HS-5 (cell line): ENCODE measurements at regions not wholly inside any gene's neighbourhood (a gene's known extent, or its start where the extent isn't known, plus 50 kb on each side); places are given as distances from the start of the nearest gene placed in this dataset.

Experiments used
- DNase-seq: peaks from one replicate; pipeline ENCODE4 v3.0.0-alpha.2; 2012; ENCODE audit warnings: low read depth

- no peak for DNase-seq
Observed at GRCh38 chr7:155360495-155361345, 63.0 kb downstream of the INSIG1 start.

GRCh38 chr7:155361346-155361680 is 63.6 kb downstream of the INSIG1 start:
- DNase-seq, result no peak

DNA sequence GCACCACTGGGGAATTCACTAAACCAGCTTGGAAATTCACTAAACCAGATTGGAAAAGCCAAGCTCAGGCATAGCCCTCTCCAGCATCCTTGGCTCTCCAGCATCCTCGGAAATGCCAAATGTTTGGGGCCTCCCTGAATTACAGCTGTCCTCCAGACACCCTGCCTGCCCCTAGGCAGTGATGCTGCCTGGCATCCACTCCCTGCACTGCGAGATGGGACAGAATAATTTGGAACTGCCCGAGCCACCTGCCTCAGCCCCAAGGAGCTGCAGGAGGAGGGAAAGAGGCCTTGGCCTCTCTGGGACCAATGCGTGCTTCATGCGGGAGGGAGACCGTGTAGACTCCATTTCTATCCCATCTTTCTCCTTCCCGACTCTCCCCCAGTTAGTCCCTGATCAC is 64.3 kb downstream of the INSIG1 start:
- no peak for DNase-seq

- DNase-seq, result no peak
Observed at GRCh38 chr7:155362380-155363145, 64.9 kb downstream of the INSIG1 start.

- no peak for DNase-seq
Observed at GRCh38 chr7:155363146-155363539, 65.5 kb downstream of the INSIG1 start.

DNA sequence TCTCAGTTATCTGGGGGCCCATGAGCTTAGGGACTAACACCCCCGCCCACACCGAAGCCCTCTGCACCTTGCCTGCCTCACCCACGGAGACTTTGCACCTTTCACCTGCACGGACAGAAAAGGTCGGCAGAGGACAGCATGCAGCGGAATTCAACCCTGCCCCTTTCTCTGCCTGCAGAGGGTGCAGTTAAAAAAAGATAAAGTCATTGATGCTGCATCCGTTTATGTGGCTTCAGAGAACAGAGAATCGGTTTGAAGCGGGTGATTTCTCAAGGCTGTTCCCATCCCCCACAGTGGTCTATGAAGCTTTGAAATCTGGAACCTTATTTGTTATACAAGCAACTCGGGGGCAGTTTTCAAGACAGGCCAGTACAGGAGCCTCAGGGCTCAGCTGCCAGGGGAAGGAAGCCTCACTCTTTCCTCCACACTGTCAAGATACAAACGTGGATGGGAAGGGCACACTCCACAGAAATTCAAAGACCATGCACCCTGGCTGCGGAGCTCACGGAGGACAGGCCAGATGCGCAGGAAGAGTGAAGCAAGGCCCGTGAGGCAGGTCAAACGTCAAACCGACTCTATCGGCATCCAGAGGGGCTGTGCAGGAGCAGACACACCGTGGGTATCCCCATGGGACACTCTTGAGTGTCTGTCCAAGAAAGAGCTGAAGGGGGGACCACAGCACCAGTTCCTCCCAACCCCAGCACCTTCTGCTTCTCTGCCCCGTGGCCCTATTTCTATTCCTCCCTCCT is 66.3 kb downstream of the INSIG1 start:
- DNase-seq, result no peak

GRCh38 chr7:155365146-155365874 is 67.6 kb downstream of the INSIG1 start:
- DNase-seq, result no peak

DNA sequence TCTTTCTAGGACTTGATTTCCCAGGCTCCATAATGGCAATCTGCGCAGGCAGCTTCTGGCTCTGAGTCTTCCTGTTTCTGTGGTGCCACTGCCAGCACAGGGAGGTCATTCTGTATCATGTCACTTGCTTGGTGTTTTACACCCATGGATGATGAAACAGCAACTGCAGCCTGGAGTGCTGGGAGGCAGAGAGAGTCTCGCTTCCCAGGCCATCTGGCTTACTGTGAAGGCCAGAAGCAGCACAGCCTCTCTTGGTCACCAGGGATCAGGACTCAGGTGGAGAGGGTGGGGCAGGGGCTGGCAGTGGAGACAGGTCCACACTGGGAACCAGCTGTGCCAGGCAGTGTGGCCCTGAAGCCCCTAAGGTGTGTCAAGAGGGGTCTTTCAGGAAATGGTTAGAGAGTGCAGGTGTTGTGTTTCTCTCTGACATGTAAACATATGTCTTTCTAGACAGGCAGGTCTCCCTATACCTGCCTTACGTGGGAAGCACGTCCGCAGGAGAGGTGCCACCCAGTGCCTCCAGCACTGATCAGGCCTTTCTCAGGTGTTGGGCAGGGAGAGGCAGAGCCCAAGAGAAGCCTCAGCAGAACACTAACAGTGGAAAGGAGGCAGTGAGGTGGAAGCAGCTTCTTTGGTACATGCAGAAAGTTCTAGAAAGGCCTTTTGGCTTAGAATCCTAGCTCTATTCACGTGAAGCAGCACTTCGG is 71.4 kb downstream of the INSIG1 start:
- no peak for DNase-seq

GRCh38 chr7:155369766-155370165 is 72.1 kb downstream of the INSIG1 start:
- no peak for DNase-seq

DNA sequence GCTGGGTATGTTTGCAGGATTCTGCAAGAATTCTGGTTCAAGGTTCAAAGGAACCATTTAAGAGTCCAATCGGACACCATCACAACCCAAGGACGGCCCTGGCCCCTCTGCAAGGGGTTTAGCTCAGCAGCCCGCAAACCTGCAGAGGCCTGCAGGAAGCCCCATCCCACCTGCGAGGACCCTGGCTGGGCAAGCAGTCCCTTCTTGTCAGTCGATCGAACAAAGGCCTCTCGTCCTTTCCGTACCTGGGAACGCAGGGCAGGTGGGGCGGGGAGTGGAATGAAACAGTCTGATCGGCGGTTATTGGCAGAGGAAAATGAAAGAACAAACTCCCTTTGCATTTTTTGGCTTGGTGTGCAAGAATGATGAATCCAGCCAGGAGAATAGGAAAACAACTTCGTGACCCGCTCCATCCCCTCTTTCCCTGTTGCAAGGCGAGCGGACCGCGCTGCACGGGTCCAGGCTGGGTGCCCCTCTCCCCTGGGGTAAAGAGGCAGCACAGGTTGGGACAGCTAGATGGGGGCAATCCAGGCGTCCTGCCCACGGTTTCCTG is 73.7 kb downstream of the INSIG1 start:
- no peak for DNase-seq

- DNase-seq, result no peak
Observed at GRCh38 chr7:155371884-155372781, 74.5 kb downstream of the INSIG1 start.

GRCh38 chr7:155372782-155373358 is 75.2 kb downstream of the INSIG1 start:
- no peak for DNase-seq

- no peak for DNase-seq
Observed at GRCh38 chr7:155373359-155374273, 75.9 kb downstream of the INSIG1 start.

- no peak for DNase-seq
Observed at GRCh38 chr7:155374276-155375252, 76.9 kb downstream of the INSIG1 start.

- DNase-seq, result no peak
Observed at GRCh38 chr7:155375337-155376277, 77.9 kb downstream of the INSIG1 start.
